ENCODE measurements at regions not wholly inside any gene's neighbourhood (a gene's known extent, or its start where the extent isn't known, plus 50 kb on each side); places are given as distances from the start of the nearest gene placed in this dataset.

DNA sequence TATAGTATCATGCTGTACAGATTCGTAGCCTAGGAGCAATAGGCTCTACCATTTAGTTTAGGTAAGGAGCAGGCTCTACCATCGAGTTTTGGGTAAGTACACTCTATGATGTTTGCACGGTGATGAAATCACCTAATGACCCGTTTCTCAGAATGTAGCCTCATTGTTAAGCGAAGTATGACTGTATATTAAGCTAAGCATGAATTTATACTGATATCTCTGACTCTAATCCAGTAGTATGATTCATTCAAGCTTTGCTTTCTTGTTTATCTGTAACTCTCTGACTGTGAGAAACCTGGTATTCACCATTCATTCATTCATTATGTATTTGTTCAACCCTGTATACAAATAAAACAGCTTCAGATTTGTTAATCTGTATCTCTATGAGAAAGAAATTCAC, 283.9 kb upstream of the PRICKLE1 start:
- TF ChIP-seq, protein P1, sequence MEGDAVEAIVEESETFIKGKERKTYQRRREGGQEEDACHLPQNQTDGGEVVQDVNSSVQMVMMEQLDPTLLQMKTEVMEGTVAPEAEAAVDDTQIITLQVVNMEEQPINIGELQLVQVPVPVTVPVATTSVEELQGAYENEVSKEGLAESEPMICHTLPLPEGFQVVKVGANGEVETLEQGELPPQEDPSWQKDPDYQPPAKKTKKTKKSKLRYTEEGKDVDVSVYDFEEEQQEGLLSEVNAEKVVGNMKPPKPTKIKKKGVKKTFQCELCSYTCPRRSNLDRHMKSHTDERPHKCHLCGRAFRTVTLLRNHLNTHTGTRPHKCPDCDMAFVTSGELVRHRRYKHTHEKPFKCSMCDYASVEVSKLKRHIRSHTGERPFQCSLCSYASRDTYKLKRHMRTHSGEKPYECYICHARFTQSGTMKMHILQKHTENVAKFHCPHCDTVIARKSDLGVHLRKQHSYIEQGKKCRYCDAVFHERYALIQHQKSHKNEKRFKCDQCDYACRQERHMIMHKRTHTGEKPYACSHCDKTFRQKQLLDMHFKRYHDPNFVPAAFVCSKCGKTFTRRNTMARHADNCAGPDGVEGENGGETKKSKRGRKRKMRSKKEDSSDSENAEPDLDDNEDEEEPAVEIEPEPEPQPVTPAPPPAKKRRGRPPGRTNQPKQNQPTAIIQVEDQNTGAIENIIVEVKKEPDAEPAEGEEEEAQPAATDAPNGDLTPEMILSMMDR (IDR thresholded peaks at IDR 0.05; ENCODE audit: insufficient read depth, low read length), result no peak
- TF ChIP-seq, protein P2, sequence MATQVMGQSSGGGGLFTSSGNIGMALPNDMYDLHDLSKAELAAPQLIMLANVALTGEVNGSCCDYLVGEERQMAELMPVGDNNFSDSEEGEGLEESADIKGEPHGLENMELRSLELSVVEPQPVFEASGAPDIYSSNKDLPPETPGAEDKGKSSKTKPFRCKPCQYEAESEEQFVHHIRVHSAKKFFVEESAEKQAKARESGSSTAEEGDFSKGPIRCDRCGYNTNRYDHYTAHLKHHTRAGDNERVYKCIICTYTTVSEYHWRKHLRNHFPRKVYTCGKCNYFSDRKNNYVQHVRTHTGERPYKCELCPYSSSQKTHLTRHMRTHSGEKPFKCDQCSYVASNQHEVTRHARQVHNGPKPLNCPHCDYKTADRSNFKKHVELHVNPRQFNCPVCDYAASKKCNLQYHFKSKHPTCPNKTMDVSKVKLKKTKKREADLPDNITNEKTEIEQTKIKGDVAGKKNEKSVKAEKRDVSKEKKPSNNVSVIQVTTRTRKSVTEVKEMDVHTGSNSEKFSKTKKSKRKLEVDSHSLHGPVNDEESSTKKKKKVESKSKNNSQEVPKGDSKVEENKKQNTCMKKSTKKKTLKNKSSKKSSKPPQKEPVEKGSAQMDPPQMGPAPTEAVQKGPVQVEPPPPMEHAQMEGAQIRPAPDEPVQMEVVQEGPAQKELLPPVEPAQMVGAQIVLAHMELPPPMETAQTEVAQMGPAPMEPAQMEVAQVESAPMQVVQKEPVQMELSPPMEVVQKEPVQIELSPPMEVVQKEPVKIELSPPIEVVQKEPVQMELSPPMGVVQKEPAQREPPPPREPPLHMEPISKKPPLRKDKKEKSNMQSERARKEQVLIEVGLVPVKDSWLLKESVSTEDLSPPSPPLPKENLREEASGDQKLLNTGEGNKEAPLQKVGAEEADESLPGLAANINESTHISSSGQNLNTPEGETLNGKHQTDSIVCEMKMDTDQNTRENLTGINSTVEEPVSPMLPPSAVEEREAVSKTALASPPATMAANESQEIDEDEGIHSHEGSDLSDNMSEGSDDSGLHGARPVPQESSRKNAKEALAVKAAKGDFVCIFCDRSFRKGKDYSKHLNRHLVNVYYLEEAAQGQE (IDR thresholded peaks at IDR 0.05; ENCODE audit: insufficient replicate concordance, low read depth), result no peak
- no peak for TF ChIP-seq SPI1 (IDR thresholded peaks at IDR 0.05; ENCODE audit: borderline replicate concordance, low read depth)
- no peaks in the 10 kb centered on the region for H3K27me3 ChIP-seq (ENCODE audit: insufficient read depth, poor library complexity, severe bottlenecking)

DNA sequence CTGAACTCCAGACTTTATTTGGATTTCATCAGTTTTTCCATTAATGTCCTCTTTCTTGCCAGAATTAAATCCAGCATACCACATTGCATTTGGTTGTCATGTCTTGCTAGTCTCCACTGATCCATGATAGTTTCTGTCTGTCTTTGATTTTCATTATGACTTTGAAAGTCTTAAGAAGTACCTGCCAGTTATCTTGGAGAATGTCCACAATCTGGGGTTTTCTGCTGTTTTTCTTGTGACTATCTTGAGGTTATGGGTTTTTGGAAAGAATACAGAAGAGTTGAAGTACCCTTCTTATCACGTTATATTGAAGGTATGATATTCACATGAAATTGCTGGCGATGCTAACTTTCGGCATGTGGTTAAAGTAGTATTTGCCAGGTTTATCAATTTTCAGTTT, 282.3 kb upstream of the PRICKLE1 start:
- TF ChIP-seq, protein P1 (IDR thresholded peaks at IDR 0.05; ENCODE audit: insufficient read depth, low read length), result no peak
- TF ChIP-seq, protein P2 (IDR thresholded peaks at IDR 0.05; ENCODE audit: insufficient replicate concordance, low read depth), result no peak
- TF ChIP-seq GABPA (IDR thresholded peaks at IDR 0.05; ENCODE audit: low read depth) (no peak), POLR2AphosphoS5 (IDR thresholded peaks at IDR 0.05; ENCODE audit: low read depth) (no peak), SPI1 (IDR thresholded peaks at IDR 0.05; ENCODE audit: borderline replicate concordance, low read depth) (no peak)
- Histone ChIP-seq H3K4me3 (replicated peaks; ENCODE audit: insufficient read depth, low read length) (no peak overlapping the region), H3K27me3 (ENCODE audit: insufficient read depth, poor library complexity, severe bottlenecking) (no peaks in the 10 kb centered on the region), H3K27ac (replicated peaks) (no peak overlapping the region)
- DNase-seq (ENCODE audit: low read depth in 1 of 2, low spot score in 1 of 2), result no peak

More for the DNA sequence above, 283.9 kb upstream of the PRICKLE1 start:
- no peak for DNase-seq (ENCODE audit: low read depth in 1 of 2, low spot score in 1 of 2)
- Histone ChIP-seq H3K27ac (replicated peaks) (no peak overlapping the region), H3K4me3 (replicated peaks; ENCODE audit: insufficient read depth, low read length) (no peak overlapping the region)

DNA sequence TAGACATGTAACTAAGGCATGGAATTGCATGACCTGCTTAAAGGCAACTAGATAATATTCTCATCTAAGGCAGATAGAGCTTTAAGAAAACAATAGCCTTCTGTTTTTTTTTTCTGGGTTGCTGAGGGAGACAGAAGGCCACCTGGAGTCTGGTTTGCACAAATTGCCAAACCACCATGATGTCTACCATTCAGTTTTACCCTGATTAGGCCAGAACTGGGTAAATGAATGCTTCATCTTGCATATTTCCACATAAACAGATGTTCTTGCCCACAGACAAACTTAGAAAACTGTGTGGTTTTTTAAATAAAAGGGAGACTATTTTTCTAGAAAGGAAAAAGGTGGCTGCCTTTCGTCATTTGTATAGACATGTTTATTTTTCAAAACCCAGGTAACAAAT, 278.7 kb upstream of the PRICKLE1 start:
- DNase-seq (ENCODE audit: low read depth in 1 of 2, low spot score in 1 of 2), result no peak
- H3K27me3 ChIP-seq (ENCODE audit: insufficient read depth, poor library complexity, severe bottlenecking), result no peaks in the 10 kb centered on the region
- H3K27ac ChIP-seq (replicated peaks), result no peak overlapping the region
- no peak overlapping the region for H3K4me3 ChIP-seq (replicated peaks; ENCODE audit: insufficient read depth, low read length)
- TF ChIP-seq, protein P2 (IDR thresholded peaks at IDR 0.05; ENCODE audit: insufficient replicate concordance, low read depth), result no peak
- no peak for TF ChIP-seq SPI1 (IDR thresholded peaks at IDR 0.05; ENCODE audit: borderline replicate concordance, low read depth)

DNA sequence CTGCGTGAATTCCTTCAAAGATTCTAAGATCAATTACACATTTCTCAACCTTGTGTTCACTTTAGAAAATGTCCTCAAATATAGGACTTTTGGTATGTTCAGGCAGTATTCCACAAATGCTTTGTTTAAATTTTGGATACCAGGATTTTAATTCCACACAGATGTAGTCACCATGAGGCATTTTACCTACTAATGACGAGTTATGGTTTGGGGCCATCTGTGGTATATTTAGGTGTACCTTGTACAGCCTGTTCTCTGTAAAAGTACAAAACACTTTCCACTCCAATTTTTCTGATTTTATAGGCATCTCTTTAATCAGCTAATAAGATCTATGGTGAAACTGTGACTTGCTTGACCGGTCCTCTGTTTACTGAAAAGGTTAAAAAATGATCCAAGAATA, 275.7 kb upstream of the PRICKLE1 start:
- TF ChIP-seq, protein P1 (IDR thresholded peaks at IDR 0.05; ENCODE audit: insufficient read depth, low read length), result no peak
- TF ChIP-seq, protein P2 (IDR thresholded peaks at IDR 0.05; ENCODE audit: insufficient replicate concordance, low read depth), result no peak
- TF ChIP-seq POLR2AphosphoS5 (IDR thresholded peaks at IDR 0.05; ENCODE audit: low read depth), result no peak
- no peak for TF ChIP-seq GABPA (IDR thresholded peaks at IDR 0.05; ENCODE audit: low read depth)
- H3K4me3 ChIP-seq (replicated peaks; ENCODE audit: insufficient read depth, low read length), result no peak overlapping the region
- no peak overlapping the region for H3K27ac ChIP-seq (replicated peaks)
- DNase-seq (ENCODE audit: low read depth in 1 of 2, low spot score in 1 of 2), result no peak
- H3K27me3 ChIP-seq (ENCODE audit: insufficient read depth, poor library complexity, severe bottlenecking), result no peaks in the 10 kb centered on the region

All from HL-60 (cell line).